ENCODE measurements at regions not wholly inside any gene's neighbourhood (a gene's known extent, or its start where the extent isn't known, plus 50 kb on each side); places are given as distances from the start of the nearest gene placed in this dataset.

DNA sequence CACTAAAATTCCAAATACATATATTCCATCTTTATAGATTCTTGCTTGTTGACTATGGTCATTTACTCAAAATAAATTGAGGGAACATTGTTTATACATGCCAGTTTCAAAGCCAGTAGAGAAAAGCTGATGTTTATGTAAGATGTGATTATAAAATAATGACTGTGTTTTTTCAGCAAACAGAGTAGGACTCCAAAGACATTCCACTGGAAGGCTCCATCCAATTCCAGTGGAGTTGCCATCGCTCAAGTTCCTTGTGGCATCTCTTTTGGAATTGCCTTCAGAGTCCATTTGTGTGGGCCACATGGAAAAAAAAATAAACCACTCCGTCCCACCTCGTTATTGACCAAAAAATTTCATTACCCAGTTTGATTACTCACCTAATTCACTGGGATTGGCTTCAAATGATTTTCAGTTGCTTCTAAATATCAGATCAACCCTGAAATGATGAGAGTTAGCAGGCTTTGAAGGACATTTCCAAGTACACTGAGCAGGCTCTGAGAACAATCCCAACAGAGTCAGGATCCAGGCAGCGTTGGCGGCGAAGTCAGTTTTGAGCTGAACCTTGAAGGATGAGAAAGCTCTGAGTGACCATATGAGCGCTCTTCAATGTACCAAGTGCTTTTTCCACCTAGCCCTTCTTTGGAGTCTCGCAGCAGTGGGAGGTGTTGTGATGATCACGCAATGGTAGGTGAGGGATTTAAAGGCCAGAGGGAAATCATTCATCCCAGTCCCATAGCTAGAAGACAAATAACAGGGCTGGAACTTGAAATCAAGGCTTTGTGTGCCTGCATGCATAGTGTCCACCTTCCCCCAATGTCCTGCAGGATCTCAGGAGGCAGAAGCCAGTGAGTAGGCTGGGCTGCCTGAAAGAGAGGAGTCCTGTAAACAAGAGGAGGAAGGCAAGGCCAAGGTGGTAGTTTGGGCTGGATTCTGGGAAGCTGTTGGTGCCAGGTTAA, 281.7 kb downstream of the CDC5L start:
- Histone ChIP-seq H2AFZ (no peak overlapping the region), H3K9me3 (ENCODE audit: low read depth) (no peaks in the 10 kb centered on the region), H3K27ac (no peak overlapping the region), H3K36me3 (ENCODE audit: low read depth) (no peaks in the 10 kb centered on the region), H3K9ac (no peak overlapping the region), H3K79me2 (ENCODE audit: insufficient read depth) (no peaks in the 10 kb centered on the region), H3F3A (ENCODE audit: insufficient read depth) (peaks cover 12% of the 10 kb centered on the region), H3K27me3 (replicated peaks; ENCODE audit: insufficient read depth) (no peaks in the 10 kb centered on the region), H4K20me1 (ENCODE audit: insufficient read depth) (no peaks in the 10 kb centered on the region), H3K4me1 (ENCODE audit: insufficient read depth) (peaks cover 40% of the 10 kb centered on the region), H3K4me3 (no peak overlapping the region), H3K9me2 (ENCODE audit: insufficient read depth) (no peaks in the 10 kb centered on the region), H3K4me2 (ENCODE audit: unreplicated experiment) (no peak overlapping the region)
- in situ Hi-C loops (cut with MboI), result no loop called here
- WGBS, 2 experiments (ENCODE audit: low coverage in 1 of 2, low lambda C conversion rate in 2 of 2, missing lambda C conversion rate in 2 of 2), result 93 to 98% methylated on average over 9 of the region's 9 CpGs
- TF ChIP-seq EZH2phosphoT487 (IDR thresholded peaks at IDR 0.05; ENCODE audit: insufficient read depth, low read depth) (no peak), EZH2 (IDR thresholded peaks at IDR 0.05; ENCODE audit: insufficient read depth, poor library complexity, severe bottlenecking) (no peak)
- no peak for DNase-seq

DNA sequence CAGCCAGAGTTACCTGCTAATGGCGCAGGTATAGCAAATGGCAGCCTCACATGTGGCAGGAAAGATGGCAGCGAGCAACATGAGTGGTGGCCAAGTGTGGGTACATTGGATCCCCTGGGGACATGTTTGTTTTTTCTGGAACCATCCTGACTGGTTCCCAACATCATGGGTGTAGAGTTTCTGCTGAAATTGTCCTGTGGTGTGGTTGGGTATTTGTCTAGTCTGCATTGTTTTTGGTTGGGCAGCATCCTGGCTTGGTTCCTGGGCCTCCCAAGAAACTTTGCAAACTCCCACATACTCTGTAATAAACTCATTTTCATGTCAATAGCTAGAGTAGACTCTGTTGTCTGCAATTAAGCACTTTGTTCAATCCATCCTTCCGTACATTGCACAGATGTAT, 282.6 kb downstream of the CDC5L start:
- in situ Hi-C loops (cut with MboI), result no loop called here
- H3K9me2 ChIP-seq (ENCODE audit: insufficient read depth), result no peaks in the 10 kb centered on the region
- no peak for TF ChIP-seq EZH2 (IDR thresholded peaks at IDR 0.05; ENCODE audit: insufficient read depth, poor library complexity, severe bottlenecking)
- TF ChIP-seq EZH2phosphoT487 (IDR thresholded peaks at IDR 0.05; ENCODE audit: insufficient read depth, low read depth), result no peak
- no peak for DNase-seq
- H3K27me3 ChIP-seq (replicated peaks; ENCODE audit: insufficient read depth), result no peaks in the 10 kb centered on the region
- H3K79me2 ChIP-seq (ENCODE audit: insufficient read depth), result no peaks in the 10 kb centered on the region
- H4K20me1 ChIP-seq (ENCODE audit: insufficient read depth), result no peaks in the 10 kb centered on the region
- H3K9me3 ChIP-seq (ENCODE audit: low read depth), result no peaks in the 10 kb centered on the region
- H3K4me1 ChIP-seq (ENCODE audit: insufficient read depth), result peaks cover 32% of the 10 kb centered on the region
- H2AFZ ChIP-seq, result no peak overlapping the region
- H3K27ac ChIP-seq, result no peak overlapping the region
- H3F3A ChIP-seq (ENCODE audit: insufficient read depth), result peaks cover 14% of the 10 kb centered on the region
- WGBS, 2 experiments (ENCODE audit: low coverage in 1 of 2, low lambda C conversion rate in 2 of 2, missing lambda C conversion rate in 2 of 2), result 94 to 96% methylated on average over 3 of the region's 3 CpGs
- H3K36me3 ChIP-seq (ENCODE audit: low read depth), result no peaks in the 10 kb centered on the region
- H3K4me3 ChIP-seq, result no peak overlapping the region
- H3K9ac ChIP-seq, result no peak overlapping the region
- H3K4me2 ChIP-seq (ENCODE audit: unreplicated experiment), result no peak overlapping the region

DNA sequence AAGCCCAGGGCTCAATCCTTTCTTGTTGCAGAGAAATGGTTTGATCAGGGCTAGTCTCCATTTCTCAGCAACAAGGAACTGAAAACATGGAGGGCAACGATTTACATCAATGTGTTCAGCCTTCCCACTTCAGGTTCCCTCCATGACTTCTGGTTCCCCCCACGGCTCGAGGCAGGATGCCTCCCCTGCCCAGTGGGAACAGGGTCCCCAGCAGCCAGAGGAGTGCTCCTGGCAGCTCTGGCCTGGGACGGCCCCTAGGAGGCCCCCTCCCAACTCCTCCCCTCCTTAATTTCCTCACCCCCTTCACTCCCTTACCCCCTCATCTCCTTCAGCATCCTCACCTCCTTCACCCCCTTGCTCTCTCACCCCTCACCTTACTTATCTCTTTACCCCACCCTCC, 283.8 kb downstream of the CDC5L start:
- Histone ChIP-seq H3K79me2 (ENCODE audit: insufficient read depth) (no peaks in the 10 kb centered on the region), H2AFZ (no peak overlapping the region), H3K4me2 (ENCODE audit: unreplicated experiment) (no peak overlapping the region), H3K4me1 (ENCODE audit: insufficient read depth) (peaks cover 33% of the 10 kb centered on the region), H3K9ac (no peak overlapping the region), H3K36me3 (ENCODE audit: low read depth) (no peaks in the 10 kb centered on the region), H3K27me3 (replicated peaks; ENCODE audit: insufficient read depth) (no peaks in the 10 kb centered on the region), H3K4me3 (no peak overlapping the region), H3K9me3 (ENCODE audit: low read depth) (no peaks in the 10 kb centered on the region), H3K9me2 (ENCODE audit: insufficient read depth) (no peaks in the 10 kb centered on the region), H3K27ac (no peak overlapping the region), H3F3A (ENCODE audit: insufficient read depth) (peaks cover 26% of the 10 kb centered on the region), H4K20me1 (ENCODE audit: insufficient read depth) (no peaks in the 10 kb centered on the region)
- 86 to 88% methylated on average over 3 to 4 of the region's 4 CpGs for WGBS, 2 experiments (ENCODE audit: low coverage in 1 of 2, low lambda C conversion rate in 2 of 2, missing lambda C conversion rate in 2 of 2)
- in situ Hi-C loops (cut with MboI), result no loop called here
- no peak for DNase-seq
- TF ChIP-seq EZH2 (IDR thresholded peaks at IDR 0.05; ENCODE audit: insufficient read depth, poor library complexity, severe bottlenecking) (no peak), EZH2phosphoT487 (IDR thresholded peaks at IDR 0.05; ENCODE audit: insufficient read depth, low read depth) (no peak)

DNA sequence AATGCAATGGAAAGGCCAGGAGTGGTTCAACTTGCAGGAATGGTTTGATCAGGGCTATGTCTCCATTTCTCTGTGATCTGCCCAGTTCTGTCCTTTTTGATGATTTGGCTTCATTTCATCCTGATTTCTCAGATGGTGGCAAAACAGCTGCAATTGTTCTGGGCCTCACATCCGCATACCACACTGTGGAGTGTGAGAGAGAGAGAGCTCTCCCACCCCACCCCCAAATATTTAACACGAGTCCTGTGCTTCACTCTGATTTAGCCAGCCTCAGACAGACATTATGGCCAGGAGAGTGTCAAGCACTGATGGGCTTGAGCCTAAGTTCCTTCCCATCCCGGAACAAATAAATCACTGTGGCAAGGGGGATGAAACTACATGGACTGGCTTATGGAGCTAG, 284.6 kb downstream of the CDC5L start:
- H3K27ac ChIP-seq, result no peak overlapping the region
- no peak overlapping the region for H3K9ac ChIP-seq
- no peaks in the 10 kb centered on the region for H4K20me1 ChIP-seq (ENCODE audit: insufficient read depth)
- no peak overlapping the region for H3K4me2 ChIP-seq (ENCODE audit: unreplicated experiment)
- peaks cover 26% of the 10 kb centered on the region for H3F3A ChIP-seq (ENCODE audit: insufficient read depth)
- no peak overlapping the region for H2AFZ ChIP-seq
- no peak overlapping the region for H3K4me3 ChIP-seq
- H3K36me3 ChIP-seq (ENCODE audit: low read depth), result no peaks in the 10 kb centered on the region
- TF ChIP-seq EZH2phosphoT487 (IDR thresholded peaks at IDR 0.05; ENCODE audit: insufficient read depth, low read depth), result no peak
- TF ChIP-seq EZH2 (IDR thresholded peaks at IDR 0.05; ENCODE audit: insufficient read depth, poor library complexity, severe bottlenecking), result no peak
- no peak for DNase-seq
- H3K9me2 ChIP-seq (ENCODE audit: insufficient read depth), result no peaks in the 10 kb centered on the region
- H3K27me3 ChIP-seq (replicated peaks; ENCODE audit: insufficient read depth), result no peaks in the 10 kb centered on the region
- WGBS, 2 experiments (ENCODE audit: low coverage in 1 of 2, low lambda C conversion rate in 2 of 2, missing lambda C conversion rate in 2 of 2), result 86 to 90% methylated on average over 3 of the region's 3 CpGs
- peaks cover 29% of the 10 kb centered on the region for H3K4me1 ChIP-seq (ENCODE audit: insufficient read depth)
- in situ Hi-C loops (cut with MboI), result no loop called here
- H3K9me3 ChIP-seq (ENCODE audit: low read depth), result no peaks in the 10 kb centered on the region
- H3K79me2 ChIP-seq (ENCODE audit: insufficient read depth), result no peaks in the 10 kb centered on the region

All from GM23248 (cell line).